GOT3 (cell line): ENCODE measurements at regions not wholly inside any gene's neighbourhood (a gene's known extent, or its start where the extent isn't known, plus 50 kb on each side); places are given as distances from the start of the nearest gene placed in this dataset.

Experiments
- DNase-seq: peaks from one replicate; lab custom pipeline; 2025; ENCODE audit warnings: mixed read lengths; lab: John Stamatoyannopoulos, UW

DNA sequence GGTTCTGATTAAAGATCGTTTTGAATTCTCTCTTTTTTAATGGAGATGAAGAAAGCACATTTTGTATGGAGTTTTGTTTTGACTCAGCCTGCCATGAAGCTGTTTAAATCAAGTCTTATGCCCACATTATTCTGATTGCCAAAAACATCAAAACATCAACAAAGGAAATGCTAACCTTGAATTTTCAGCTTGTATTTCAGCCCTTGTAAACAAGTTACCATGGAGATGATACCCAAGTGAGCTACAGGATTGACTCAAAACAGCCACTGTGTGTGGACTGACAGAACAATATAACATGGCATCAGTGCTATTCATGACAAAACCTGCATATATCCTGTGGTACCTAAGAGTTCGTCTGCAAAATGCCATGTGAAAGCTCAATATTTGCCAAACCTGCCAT, 1581.0 kb downstream of the MAT2B start:
- DNase-seq = no peak

DNA sequence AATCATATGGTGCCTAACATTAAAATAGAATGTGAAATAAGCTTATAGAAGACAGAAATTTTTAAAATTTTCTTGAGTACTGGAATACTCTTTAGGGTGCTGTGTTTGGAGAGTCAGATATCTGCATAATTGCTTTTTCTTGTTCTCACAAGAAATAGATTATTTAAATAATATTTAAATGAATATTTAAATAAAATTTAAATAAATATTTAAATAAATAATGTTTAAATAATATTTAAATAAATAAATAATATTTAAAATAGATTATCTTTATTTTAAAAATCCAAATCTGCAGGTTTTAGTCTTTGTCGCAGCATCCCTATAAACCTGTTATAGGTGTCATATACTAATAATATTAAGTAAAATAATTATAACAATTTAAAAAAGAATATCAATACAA, 1589.4 kb downstream of the MAT2B start:
- DNase-seq = no peak

DNA sequence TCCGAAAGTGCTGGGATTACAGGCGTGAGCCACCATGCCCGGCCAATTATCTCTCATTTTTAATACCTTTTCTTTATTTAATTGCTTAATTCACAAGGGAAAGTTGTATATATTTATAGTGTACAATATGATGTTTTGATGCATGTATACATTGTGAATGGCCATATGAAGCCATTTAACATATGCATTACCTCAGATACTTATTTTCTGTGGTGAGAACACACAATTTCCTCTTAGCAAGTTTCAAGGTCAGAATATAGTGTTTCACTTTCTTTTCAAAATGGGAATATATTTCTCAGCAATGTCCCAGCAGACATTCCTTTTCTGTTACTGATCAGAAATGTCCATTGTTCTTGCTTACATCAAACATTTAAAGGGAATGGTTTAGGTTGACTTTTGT, 1596.3 kb downstream of the MAT2B start:
- no peak for DNase-seq

DNA sequence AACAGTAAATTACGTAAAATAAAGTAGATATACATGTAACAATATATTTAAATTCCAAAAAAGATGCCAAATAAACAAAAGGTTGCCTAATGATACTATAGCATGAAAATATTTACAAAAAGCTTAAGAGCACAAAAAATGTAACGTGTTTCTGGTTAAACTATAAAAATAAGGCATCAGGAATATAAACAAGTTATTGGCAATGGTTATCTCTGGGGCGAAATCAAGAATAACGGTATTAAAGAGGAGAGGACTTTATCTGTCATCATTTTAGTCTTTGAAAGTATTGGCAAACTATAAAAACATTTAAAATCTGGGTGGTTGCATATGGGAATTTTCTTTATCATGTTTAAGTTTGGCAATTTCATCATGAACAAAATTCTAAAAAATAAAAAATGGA, 1599.2 kb downstream of the MAT2B start:
- DNase-seq = no peak

DNA sequence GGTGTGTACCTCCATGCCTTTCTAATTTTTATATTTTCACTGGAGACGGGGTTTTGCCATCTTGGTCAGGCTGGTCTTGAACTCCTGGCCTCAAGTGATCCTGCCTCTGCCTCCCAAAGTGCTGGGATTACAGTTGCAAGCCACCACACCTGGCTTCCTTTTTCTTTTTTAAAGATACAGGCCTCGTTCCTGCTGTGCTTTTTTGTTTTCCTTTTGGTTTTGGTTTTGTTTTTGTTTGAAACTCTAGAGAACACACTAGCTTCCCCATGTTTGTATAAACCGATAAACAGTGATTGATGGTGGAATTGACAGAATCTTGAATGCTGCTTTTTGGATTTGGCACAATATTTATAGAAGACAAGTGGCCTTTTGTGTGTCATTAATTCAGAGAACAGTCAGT, 1603.4 kb downstream of the MAT2B start:
- no peak for DNase-seq

DNA sequence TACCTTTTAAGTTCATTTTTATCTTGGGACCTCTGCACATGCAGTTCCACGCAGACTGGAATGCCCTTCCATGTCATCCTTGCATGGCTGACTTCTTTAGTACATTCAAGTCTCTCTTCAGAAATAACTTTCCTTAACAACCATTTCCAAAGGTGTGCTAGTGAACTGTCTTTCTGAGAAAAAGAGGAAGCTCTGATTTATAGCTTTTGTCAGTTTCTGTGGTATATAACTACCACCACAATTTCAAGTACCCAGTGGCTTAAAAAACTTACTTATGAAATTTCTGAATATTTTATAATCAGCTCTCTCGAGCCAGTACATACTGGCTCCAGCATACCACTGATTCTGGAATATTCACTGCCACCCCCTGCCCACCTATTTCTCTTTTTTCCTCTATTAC, 1613.8 kb downstream of the MAT2B start:
- DNase-seq = no peak

DNA sequence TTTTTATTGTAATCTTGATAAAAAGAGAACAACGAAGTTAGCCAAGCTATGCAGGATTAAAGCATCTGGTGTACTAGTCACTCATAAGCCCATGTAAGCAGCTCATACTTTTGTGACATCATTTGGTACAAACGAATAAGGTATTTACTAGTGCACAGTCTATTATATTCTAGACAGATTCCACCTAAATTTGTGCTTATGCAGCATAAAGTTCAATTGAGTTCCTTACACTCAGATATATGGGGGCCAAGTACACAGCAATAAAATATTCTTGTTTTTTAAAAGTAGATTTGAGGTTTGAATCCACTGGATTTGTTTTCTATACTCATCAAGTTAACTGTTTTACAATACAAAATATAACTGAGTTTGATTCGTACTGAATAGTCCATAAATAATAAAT, 1621.2 kb downstream of the MAT2B start:
- no peak for DNase-seq

DNA sequence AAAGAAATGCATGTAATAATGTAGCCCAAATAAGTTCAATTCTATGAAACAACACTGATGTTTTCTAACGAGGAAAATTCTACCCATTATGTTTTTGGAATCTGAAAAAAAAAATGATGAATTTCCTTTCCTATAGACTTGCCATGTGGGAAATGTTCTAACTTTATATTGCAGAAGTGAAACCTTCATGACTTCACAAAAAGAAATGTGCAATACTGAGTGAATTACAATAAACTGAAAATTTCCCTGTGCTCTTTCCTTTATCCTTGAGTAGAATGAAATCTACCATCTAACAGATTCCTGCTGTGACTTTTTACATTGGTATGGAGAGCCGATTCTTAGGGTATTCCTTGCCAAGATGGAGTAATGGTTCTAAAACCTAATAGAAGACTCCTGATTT, 1622.5 kb downstream of the MAT2B start:
- no peak for DNase-seq

DNA sequence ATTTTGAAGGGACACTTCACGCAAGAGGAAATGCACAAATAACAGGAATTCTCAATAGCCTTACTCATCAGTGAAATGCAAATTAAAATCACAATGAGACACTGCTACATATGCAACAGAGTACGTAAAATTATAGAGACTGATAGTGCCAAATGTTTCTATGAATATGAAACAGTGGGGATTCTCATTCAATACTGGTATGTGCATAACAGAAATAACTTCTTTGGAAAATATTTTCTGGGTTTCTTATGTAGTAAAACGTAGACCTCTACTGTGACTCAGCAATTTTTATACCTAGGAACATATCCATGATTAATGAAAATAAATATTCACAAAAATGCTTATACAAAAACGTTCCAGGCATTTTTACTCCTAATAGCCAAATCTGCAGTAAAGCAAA, 1625.2 kb downstream of the MAT2B start:
- no peak for DNase-seq

DNA sequence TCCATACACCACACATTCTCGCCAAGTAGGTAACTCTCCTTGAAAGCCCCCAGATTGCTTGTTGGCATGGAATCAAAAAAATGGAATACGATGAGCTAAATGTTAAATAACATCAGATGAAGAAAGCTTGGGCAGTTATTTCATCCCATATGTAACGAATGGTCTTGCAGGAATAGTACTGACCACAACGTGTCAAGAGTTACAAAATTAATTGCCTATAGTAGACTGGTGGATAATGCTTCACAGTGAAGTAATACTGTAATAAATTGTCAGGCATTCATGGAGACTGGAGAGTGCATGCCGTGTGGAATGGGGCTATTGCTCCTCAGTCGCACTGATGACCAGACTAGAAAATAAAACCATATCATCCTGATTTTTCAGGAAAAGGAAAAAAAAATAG, 1628.7 kb downstream of the MAT2B start:
- no peak for DNase-seq

DNA sequence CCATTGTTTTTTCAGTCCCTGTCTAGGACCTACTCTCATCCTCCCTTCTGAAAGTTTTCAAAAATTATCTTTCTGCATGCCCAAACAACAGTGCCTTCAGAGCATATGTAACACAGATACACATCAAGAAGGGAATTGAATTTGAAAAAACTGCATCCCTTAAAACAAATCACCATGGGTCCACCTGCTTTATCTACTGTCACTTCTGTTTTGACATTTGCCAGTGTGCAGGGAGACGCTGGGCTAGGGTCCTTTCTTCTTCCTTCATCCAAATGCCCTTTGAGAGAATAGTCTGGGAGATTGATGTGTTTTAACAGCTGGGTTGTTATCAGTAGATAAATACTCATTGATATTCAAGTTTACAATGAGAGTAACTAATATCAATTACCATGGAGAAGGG, 1630.1 kb downstream of the MAT2B start:
- no peak for DNase-seq

DNA sequence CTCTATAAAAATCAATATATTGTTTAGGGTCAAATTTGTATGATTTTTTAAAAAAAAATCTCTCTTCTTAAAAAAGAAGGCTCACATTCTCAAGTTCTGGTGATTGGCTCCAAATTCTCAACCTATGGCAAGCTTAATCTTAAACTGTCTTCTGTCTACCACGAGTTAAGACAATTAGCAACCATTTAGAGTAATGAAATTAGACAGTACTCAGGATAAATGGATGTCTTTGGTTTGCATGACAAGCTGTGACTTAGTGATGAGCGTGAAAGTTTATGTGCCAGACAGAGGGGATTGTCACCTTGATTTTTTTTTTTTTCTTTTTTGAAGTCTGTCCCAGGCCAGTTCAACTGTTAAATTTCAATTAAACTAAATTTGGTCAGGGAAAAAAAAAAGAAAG, 1632.3 kb downstream of the MAT2B start:
- DNase-seq = no peak

DNA sequence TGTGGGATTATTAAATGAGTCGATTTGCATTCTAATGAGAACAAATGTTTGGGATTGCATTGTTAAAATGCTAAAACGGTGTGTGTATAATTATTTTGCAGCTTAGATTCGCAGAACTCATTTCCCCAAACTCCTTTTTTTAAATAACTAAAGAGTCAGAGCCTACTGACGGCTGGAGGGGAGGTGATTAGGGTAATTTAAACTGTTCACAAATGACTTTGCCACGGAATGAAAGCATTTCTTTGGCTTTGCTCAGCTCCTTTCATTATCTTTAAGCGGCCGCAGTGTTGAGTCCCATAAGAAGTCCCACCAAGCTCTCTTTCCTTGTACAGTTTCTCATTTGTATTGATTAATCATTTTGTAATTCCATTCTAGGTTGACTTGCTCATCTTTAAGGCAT, 1632.8 kb downstream of the MAT2B start:
- DNase-seq = no peak

DNA sequence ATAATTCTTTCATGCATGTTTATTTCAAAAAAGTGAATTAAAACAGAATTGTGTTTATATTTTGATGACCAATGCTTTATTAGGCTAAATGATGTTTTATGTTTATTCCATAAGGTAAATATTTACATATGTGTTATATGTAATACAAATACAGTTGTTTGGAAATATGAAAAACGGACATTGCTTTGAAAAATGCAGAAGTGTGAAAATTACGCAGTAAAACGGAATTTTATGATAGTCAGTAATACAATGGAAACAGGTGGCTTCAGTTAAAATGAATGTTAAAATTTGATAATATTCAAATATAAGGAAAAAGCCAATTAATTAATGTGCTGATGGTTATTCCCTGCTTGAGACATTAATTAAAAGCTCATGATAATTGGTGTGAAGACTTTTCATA, 1633.8 kb downstream of the MAT2B start:
- no peak for DNase-seq

DNA sequence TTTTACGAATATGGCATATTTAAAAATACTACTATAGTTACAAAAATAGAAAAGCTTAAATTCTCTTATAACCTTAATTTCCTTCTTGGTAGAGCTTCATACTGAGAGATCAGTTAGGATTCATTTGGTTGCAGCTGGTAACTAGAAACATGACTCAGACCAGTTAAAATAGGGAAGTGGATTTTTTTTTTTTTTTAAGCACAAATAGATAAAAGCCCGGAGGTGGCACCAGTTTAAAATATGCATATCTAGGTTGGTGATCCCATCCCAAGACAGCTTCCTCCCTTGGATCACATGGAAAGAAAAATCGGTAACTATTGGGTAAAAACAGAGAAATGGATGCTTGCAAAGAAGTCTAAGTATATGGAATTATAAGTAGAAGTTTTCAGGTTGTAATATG, 1634.3 kb downstream of the MAT2B start:
- no peak for DNase-seq

DNA sequence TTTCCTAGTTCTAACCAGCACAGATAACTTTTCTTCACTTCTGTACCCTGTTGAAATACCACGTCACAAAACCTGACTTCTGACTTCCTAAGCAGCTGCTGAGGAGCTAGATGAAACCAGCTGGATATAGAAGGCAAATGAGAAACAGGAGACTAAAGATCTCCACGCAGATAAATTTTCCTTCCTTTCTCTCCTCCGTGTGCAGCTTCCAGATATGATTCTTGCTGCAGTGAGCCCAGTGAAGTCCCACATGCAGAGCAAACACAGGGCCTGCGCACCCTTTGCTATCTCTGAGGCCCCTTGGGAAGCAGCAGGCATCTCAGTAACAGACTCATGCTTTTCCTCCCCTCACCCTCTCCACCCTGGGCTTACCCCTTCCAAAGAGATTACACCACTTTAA, 1638.3 kb downstream of the MAT2B start:
- no peak for DNase-seq

DNA sequence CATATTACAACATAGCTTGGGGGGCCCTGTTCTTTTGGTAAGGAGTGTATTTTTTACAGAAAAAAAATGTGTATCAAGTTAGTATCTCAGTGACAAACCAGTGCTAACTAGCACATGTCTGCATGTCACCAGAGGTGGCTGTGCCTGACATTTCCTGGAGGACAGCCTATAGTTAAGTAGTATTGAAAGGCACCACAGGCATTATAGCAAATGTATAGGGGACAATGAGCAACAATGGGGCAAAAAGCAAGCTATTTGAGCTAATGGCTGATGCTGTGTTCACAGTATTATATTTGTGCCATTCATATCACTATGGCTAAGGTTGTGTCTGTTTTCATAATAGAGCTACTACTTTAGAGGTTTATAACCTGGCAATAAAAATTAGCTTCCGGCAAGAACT, 1644.0 kb downstream of the MAT2B start:
- DNase-seq = no peak

DNA sequence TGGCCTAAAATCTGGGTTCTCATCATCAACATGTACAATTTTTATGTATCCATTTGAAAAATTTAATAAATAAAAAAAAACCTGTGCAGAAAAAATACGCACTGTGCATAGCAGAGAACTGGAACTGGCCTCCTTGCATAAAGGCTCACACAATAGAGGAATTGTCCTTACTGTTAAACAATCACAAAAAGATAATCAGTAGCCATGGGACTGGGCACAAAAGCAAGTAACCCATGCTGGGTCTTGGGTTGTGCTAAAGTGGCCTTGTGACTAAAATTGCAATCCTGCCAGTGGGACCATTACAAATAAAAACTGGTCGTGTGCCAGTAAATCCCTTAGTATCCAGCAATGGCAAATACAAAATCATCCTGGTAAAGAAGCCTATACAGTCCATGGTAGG, 1646.6 kb downstream of the MAT2B start:
- no peak for DNase-seq

DNA sequence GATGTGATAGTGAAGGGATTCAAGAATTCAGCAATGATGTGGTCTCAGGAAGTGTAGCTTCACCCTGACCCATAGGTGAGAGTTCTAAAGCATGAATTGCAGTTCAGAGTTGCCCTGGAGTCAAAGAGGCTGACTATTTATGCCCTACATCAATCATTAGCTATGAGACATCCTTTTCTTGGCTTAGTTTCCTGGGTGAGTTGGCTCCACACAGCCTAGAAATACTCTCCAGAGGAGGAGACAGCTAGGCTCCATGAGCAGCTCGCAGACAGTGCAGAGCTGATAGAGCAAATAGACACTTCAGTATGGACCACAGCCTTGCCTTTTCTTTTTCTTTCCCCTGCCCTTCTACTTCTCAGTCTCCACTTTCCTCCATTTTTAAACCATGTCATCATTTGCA, 1651.8 kb downstream of the MAT2B start:
- no peak for DNase-seq

DNA sequence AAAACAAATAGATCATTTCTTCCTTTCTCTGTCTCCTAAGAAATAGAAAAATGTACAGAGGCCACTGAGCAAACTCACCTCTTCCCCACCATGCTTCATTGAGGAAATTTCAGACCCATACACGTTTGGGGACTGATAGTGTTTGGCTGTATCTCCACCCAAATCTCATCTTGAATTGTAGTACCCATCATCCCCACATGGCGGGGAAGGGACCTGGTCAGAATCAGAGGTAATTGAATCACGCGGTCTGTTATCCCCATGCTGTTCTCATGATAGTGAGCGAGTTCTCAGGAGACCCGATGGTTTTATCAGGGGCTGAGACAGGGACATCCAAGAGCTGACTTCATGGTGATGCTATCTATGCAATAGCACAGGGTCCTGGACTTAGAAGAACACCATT, 1655.8 kb downstream of the MAT2B start:
- no peak for DNase-seq

DNA sequence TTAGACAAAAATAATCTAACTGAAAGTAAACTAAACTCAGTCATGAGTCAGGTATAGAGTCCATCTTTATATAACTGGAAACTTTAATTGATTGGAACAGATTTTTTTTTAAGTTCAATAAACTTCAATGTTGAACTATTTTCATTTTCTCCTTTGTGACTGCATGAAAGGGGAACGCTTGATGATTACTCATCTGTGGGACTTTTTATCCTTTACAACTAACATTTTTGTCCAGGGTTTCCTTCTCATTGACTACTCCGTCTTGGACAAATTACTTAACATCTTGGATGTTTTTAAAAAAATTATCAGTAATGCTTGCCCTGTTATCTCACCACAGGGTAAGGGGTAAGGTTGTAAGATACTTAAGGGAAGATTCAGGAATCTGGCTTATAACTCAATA, 1658.4 kb downstream of the MAT2B start:
- no peak for DNase-seq

DNA sequence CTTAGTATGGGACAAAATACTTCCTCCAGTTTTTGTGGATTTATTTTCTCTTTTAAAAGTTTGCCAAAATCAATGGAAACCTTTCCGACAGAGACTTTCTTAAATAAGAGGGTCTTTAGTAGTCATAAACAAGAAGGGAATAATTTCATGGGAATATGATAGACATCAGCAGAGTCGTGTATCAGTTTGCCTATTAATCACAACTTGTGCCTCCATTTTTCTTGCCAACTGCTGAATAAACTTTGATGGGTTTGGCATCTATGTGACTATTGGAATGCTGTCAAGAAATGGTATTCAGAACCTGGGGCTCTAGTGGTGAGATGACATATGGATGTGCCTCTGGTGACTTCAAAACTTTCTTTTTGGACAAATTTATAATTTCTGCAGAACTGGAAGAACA, 1668.2 kb downstream of the MAT2B start:
- no peak for DNase-seq

DNA sequence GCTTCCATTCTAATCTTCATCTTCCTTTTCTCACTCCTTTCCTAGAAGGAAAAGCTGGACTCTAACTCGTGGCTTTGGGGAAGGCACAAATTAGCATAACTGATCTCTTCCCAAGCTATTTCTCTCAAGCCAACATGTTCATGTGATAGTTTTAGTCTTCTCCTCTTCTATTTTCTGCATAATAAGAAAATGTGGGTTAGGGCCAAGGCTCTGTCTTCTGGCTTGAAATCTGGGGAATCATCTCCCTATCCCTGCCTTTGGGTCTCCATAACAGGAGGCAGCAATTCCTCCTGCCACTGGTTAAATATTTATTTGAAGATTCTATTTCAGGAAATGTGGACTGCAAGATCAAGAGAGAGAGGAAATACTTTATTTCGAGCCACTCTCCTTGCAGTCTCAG, 1669.6 kb downstream of the MAT2B start:
- DNase-seq = no peak

DNA sequence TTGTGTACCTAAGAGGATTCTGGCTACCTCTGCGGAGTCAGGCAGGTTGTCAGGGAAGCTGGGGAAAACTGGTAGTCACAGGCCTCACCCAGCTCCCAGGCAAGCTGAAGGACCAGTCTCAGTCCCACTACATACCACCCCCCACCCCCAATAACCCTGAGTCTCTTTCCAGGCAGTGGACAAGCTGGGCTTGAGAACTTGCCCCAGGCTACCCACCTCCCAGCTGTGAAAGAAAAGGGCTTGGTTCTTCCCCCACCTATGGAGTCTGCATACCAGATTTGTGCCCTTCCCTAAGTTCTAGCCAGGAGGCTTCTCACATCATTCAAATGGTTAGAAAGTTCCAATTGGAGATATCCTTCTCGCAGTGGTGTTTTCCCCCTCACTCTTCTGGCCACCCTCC, 1678.8 kb downstream of the MAT2B start:
- no peak for DNase-seq

DNA sequence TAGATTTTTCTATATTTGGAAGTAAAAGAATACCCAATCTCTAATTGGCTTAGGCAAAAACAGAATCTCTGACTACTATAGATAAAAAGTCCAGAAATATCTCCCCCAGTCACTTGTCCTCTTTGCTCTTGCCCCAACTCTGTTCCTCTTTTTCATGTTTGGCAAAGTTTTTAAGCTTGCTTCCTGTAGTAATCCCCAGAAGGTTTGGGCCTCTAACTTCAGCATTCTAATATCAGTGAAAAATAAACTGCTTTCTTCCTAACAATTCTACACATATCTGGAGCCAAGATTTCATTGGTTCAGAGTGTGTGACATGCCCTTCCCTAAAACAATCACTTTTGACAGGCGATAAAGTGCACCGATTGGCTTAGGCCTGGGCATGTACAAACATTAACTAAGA, 1680.3 kb downstream of the MAT2B start:
- DNase-seq = no peak
